CD4-positive, alpha-beta T cell treated with Interleukin-17A for 1 hour (primary cell): ENCODE measurements at regions not wholly inside any gene's neighbourhood (a gene's known extent, or its start where the extent isn't known, plus 50 kb on each side); places are given as distances from the start of the nearest gene placed in this dataset.
"Not testable (repeated sequence)": the region's sequence is repeated elsewhere in the genome, so short reads cannot be mapped to it uniquely, and the experiment has no call there.

ENCODE experiments used
- DNase-seq: peaks from one replicate; pipeline ENCODE4 v3.0.0-alpha.2; 2020

GRCh38 chr17:33572615-33573014 is 279.5 kb upstream of the ASIC2 start:
- DNase-seq, result no peak

- DNase-seq, result no peak
These were observed 281.9 kb upstream of the ASIC2 start for GRCh38 chr17:33574942-33575445.

- not testable (repeated sequence) for DNase-seq
These were observed 286.6 kb upstream of the ASIC2 start for GRCh38 chr17:33579740-33580139.

GRCh38 chr17:33580215-33580614 is 287.1 kb upstream of the ASIC2 start:
- no peak for DNase-seq

GRCh38 chr17:33582661-33583060 is 289.6 kb upstream of the ASIC2 start:
- no peak for DNase-seq

GRCh38 chr17:33583518-33584417 is 290.7 kb upstream of the ASIC2 start:
- DNase-seq, result no peak

GRCh38 chr17:33593991-33594390 is 300.9 kb upstream of the ASIC2 start:
- no peak for DNase-seq

- no peak for DNase-seq
These were observed 302.7 kb upstream of the ASIC2 start for GRCh38 chr17:33595828-33596227.

GRCh38 chr17:33596899-33597298 is 303.8 kb upstream of the ASIC2 start:
- DNase-seq, result no peak

GRCh38 chr17:33598797-33599196 is 305.7 kb upstream of the ASIC2 start:
- no peak for DNase-seq

GRCh38 chr17:33602981-33603380 is 309.9 kb upstream of the ASIC2 start:
- no peak for DNase-seq

- no peak for DNase-seq
These were observed 310.7 kb upstream of the ASIC2 start for GRCh38 chr17:33603789-33604188.

GRCh38 chr17:33611532-33611931 is 318.4 kb upstream of the ASIC2 start:
- no peak for DNase-seq

GRCh38 chr17:33615861-33616260 is 322.8 kb upstream of the ASIC2 start:
- no peak for DNase-seq

- no peak for DNase-seq
These were observed 330.7 kb upstream of the ASIC2 start for GRCh38 chr17:33623841-33624240.

- DNase-seq, result no peak
These were observed 335.6 kb upstream of the ASIC2 start for GRCh38 chr17:33628500-33629346.

GRCh38 chr17:33633446-33633845 is 340.4 kb upstream of the ASIC2 start:
- no peak for DNase-seq

- DNase-seq, result no peak
These were observed 344.4 kb upstream of the ASIC2 start for GRCh38 chr17:33637534-33637933.

GRCh38 chr17:33639103-33639880 is 346.2 kb upstream of the ASIC2 start:
- DNase-seq, result no peak

- no peak for DNase-seq
These were observed 347.5 kb upstream of the ASIC2 start for GRCh38 chr17:33640629-33641028.

- DNase-seq, result no peak
These were observed 348.9 kb upstream of the ASIC2 start for GRCh38 chr17:33642002-33642401.

- no peak for DNase-seq
These were observed 354.9 kb upstream of the ASIC2 start for GRCh38 chr17:33647956-33648355.

GRCh38 chr17:33650304-33650703 is 357.2 kb upstream of the ASIC2 start:
- DNase-seq, result no peak
